ENCODE measurements at regions not wholly inside any gene's neighbourhood (a gene's known extent, or its start where the extent isn't known, plus 50 kb on each side); places are given as distances from the start of the nearest gene placed in this dataset.

DNA sequence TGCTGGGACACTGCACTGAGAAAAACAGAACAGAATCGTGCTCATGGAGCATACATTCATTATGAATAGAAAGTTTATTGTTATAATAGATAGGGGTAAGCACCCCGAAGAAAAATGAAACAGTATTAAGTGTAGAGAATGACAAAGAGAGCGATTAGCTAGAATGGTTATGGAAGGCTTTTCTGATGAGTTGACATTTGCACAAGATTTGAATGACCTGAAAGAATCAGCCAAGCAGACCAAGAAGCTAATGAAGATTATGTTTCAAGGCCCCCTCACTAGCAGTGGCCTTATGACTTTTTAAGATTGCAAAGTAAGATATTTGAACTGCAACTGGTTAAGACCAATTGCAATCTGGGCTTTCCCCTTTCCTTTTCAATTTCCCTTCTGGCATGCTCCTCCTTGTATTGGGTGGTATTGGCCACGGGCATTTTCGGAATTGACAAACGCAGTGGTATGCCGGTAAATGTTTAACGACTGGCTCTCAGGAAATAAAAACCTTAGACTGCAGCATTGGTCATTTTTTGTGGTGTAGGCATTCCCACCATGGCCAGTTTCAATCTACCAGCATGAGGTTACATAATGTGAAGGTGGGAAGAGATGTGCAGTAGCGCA is 120.0 kb upstream of the CITED2 start:
- no peak overlapping the region for H3K27ac ChIP-seq (ENCODE audit: low read depth, low read length)
- H3K4me1 ChIP-seq (ENCODE audit: control insufficient read depth, insufficient read depth, low read length): no peaks in the 10 kb centered on the region
- no peaks in the 10 kb centered on the region for H3K27me3 ChIP-seq (ENCODE audit: control insufficient read depth, insufficient read depth, low read length)
- H3K36me3 ChIP-seq (ENCODE audit: control insufficient read depth, insufficient read depth, low read length): no peaks in the 10 kb centered on the region
- no peak overlapping the region for H3K9ac ChIP-seq (ENCODE audit: low read length)
- H3K4me3 ChIP-seq (ENCODE audit: low read length): no peak overlapping the region

DNA sequence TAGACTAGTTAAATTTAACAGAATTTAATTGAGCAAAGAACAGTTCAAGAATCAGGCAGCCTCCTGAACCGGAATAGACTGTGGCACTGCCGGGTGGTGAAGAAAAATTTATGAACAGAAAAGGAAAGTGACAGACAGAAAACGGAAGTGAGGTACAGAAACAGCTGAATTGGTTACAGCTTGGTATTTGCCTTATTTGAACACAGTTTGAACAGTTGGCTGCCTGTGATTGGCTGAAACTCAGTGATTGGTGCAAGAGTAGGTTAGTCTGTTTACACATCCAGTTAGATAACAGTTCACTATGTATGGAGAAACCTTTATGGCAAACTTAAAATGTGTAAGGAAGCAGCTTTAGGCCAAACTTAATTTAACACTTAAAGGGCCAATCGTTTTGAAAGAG is 116.0 kb upstream of the CITED2 start:
- Histone ChIP-seq H3K4me3 (ENCODE audit: low read length) (no peak overlapping the region), H3K9ac (ENCODE audit: low read length) (no peak overlapping the region), H3K27ac (ENCODE audit: low read depth, low read length) (no peak overlapping the region), H3K4me1 (ENCODE audit: control insufficient read depth, insufficient read depth, low read length) (peaks cover 6% of the 10 kb centered on the region), H3K36me3 (ENCODE audit: control insufficient read depth, insufficient read depth, low read length) (no peaks in the 10 kb centered on the region), H3K27me3 (ENCODE audit: control insufficient read depth, insufficient read depth, low read length) (no peaks in the 10 kb centered on the region)

GRCh38 chr6:139486476-139486799 is 112.0 kb upstream of the CITED2 start:
- Histone ChIP-seq H3K36me3 (ENCODE audit: control insufficient read depth, insufficient read depth, low read length) (no peaks in the 10 kb centered on the region), H3K4me3 (ENCODE audit: low read length) (no peak overlapping the region), H3K27me3 (ENCODE audit: control insufficient read depth, insufficient read depth, low read length) (no peaks in the 10 kb centered on the region), H3K27ac (ENCODE audit: low read depth, low read length) (no peak overlapping the region), H3K4me1 (ENCODE audit: control insufficient read depth, insufficient read depth, low read length) (peaks cover 6% of the 10 kb centered on the region), H3K9ac (ENCODE audit: low read length) (no peak overlapping the region)

GRCh38 chr6:139485742-139486475 is 111.5 kb upstream of the CITED2 start:
- Histone ChIP-seq H3K4me1 (ENCODE audit: control insufficient read depth, insufficient read depth, low read length) (peaks cover 6% of the 10 kb centered on the region), H3K4me3 (ENCODE audit: low read length) (no peak overlapping the region), H3K9ac (ENCODE audit: low read length) (no peak overlapping the region), H3K27ac (ENCODE audit: low read depth, low read length) (no peak overlapping the region), H3K27me3 (ENCODE audit: control insufficient read depth, insufficient read depth, low read length) (no peaks in the 10 kb centered on the region), H3K36me3 (ENCODE audit: control insufficient read depth, insufficient read depth, low read length) (no peaks in the 10 kb centered on the region)

DNA sequence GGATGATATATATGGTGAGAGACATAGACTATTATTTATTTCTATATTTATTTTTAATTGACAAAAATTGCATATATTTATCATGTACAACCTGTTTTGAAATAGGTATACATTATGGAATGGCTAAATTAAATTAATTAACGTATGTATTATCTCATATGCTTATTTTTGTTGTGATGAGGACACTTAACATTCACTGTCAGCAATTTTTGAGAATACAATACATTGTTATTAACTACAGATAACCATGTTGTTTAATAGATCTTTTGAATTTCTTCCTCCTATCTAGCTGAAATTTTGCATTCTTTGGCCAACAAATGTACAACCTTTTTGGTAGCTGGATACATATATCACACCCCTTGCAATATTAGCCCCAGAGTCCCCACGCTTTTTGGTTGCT is 110.7 kb upstream of the CITED2 start:
- Histone ChIP-seq H3K27me3 (ENCODE audit: control insufficient read depth, insufficient read depth, low read length) (no peaks in the 10 kb centered on the region), H3K9ac (ENCODE audit: low read length) (no peak overlapping the region), H3K36me3 (ENCODE audit: control insufficient read depth, insufficient read depth, low read length) (no peaks in the 10 kb centered on the region), H3K4me3 (ENCODE audit: low read length) (no peak overlapping the region), H3K4me1 (ENCODE audit: control insufficient read depth, insufficient read depth, low read length) (peaks cover 6% of the 10 kb centered on the region), H3K27ac (ENCODE audit: low read depth, low read length) (no peak overlapping the region)

GRCh38 chr6:139483079-139483478 is 108.6 kb upstream of the CITED2 start:
- H3K4me3 ChIP-seq (ENCODE audit: low read length): no peak overlapping the region
- no peaks in the 10 kb centered on the region for H3K27me3 ChIP-seq (ENCODE audit: control insufficient read depth, insufficient read depth, low read length)
- H3K36me3 ChIP-seq (ENCODE audit: control insufficient read depth, insufficient read depth, low read length): no peaks in the 10 kb centered on the region
- H3K4me1 ChIP-seq (ENCODE audit: control insufficient read depth, insufficient read depth, low read length): peaks cover 6% of the 10 kb centered on the region
- no peak overlapping the region for H3K27ac ChIP-seq (ENCODE audit: low read depth, low read length)
- no peak overlapping the region for H3K9ac ChIP-seq (ENCODE audit: low read length)

- Histone ChIP-seq H3K9ac (ENCODE audit: low read length) (no peak overlapping the region), H3K4me3 (ENCODE audit: low read length) (no peak overlapping the region), H3K4me1 (ENCODE audit: control insufficient read depth, insufficient read depth, low read length) (peaks cover 6% of the 10 kb centered on the region), H3K36me3 (ENCODE audit: control insufficient read depth, insufficient read depth, low read length) (no peaks in the 10 kb centered on the region), H3K27ac (ENCODE audit: low read depth, low read length) (no peak overlapping the region), H3K27me3 (ENCODE audit: control insufficient read depth, insufficient read depth, low read length) (no peaks in the 10 kb centered on the region)
Measured at GRCh38 chr6:139482287-139482686, 107.8 kb upstream of the CITED2 start.

DNA sequence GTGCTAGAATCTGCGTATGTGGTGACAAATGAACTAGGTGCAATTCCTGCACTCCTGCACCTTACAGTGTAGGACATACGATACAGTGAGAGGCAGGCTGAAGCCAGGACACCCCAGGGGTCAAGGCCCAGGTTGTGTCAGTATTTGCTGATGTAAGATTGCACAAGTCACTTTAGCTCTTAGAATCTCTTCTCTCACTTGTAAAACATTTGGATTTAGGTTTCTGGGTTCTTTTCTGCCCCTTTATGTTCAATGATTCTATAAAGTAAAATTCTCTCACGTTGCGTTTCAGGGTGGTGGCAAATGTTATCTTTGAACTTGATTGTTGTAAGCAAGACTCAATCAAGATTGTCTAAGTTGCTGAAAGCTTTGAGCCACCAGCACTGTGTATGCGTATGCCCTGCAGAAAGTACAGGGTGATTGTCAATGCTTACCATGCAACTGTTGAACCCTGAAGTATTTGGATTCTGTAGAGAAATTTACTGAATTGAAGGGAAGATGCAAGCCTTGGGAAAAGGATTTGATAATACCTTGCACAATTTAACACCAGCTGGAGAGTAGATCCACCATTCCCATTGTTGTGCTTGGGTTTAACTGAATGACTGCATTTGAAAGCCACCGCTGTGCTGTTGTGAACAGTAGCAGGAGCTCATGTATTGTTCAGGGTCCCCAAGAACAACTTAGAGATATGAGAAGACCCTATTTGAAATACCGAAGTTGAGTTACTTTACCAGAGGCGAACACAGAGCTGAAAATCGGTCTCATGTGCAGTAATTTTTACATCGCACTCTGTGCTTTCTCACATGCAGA is 106.1 kb upstream of the CITED2 start:
- H3K9ac ChIP-seq (ENCODE audit: low read length): no peak overlapping the region
- no peak overlapping the region for H3K27ac ChIP-seq (ENCODE audit: low read depth, low read length)
- no peaks in the 10 kb centered on the region for H3K36me3 ChIP-seq (ENCODE audit: control insufficient read depth, insufficient read depth, low read length)
- H3K4me1 ChIP-seq (ENCODE audit: control insufficient read depth, insufficient read depth, low read length): no peaks in the 10 kb centered on the region
- H3K27me3 ChIP-seq (ENCODE audit: control insufficient read depth, insufficient read depth, low read length): no peaks in the 10 kb centered on the region
- H3K4me3 ChIP-seq (ENCODE audit: low read length): no peak overlapping the region

DNA sequence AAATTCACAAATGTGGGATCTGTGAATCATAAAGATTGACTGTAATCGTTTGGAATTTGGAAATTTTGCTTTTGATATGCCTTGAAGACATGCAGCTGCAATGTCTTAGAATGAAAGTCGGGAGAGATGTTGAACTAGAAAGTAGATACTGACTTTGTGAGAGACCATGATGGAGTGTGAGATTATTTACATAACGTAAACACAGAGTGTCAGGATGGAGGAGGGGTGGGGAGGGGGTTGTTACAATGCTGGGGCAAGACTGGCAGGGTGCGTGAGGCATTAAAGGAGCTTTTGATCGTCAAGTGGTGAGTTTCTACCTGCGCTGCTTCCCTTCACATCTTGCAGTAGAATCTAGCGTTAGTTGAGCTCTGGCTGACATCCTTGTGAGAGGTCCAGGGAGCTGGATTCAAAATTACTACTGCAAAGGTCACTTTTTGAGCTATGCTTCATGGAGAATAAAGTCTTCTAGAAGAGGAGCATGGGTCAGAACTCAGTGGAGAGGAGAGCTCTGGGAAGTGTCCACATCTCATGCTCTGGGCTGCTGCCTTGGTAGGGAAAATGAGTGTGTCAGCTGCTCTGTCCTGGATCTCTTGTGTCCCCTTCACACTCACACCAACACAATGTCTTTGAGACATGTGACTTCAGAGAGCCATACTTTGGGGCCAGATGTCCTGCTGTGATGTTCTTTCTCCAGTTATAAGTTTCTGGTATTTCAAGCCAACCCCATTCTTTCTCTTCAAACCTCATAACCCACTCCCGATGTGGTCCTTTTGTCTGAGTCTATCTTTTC is 105.2 kb upstream of the CITED2 start:
- Histone ChIP-seq H3K27ac (ENCODE audit: low read depth, low read length) (no peak overlapping the region), H3K9ac (ENCODE audit: low read length) (no peak overlapping the region), H3K4me3 (ENCODE audit: low read length) (no peak overlapping the region), H3K36me3 (ENCODE audit: control insufficient read depth, insufficient read depth, low read length) (no peaks in the 10 kb centered on the region), H3K4me1 (ENCODE audit: control insufficient read depth, insufficient read depth, low read length) (peaks cover 2% of the 10 kb centered on the region), H3K27me3 (ENCODE audit: control insufficient read depth, insufficient read depth, low read length) (no peaks in the 10 kb centered on the region)

GRCh38 chr6:139475646-139476045 is 101.2 kb upstream of the CITED2 start:
- Histone ChIP-seq H3K4me3 (ENCODE audit: low read length) (no peak overlapping the region), H3K36me3 (ENCODE audit: control insufficient read depth, insufficient read depth, low read length) (no peaks in the 10 kb centered on the region), H3K27me3 (ENCODE audit: control insufficient read depth, insufficient read depth, low read length) (no peaks in the 10 kb centered on the region), H3K9ac (ENCODE audit: low read length) (no peak overlapping the region), H3K4me1 (ENCODE audit: control insufficient read depth, insufficient read depth, low read length) (peaks cover 25% of the 10 kb centered on the region), H3K27ac (ENCODE audit: low read depth, low read length) (no peak overlapping the region)

GRCh38 chr6:139475241-139475640 is 100.8 kb upstream of the CITED2 start:
- Histone ChIP-seq H3K36me3 (ENCODE audit: control insufficient read depth, insufficient read depth, low read length) (no peaks in the 10 kb centered on the region), H3K4me3 (ENCODE audit: low read length) (no peak overlapping the region), H3K9ac (ENCODE audit: low read length) (no peak overlapping the region), H3K27ac (ENCODE audit: low read depth, low read length) (peak overlapping the region; percentile 42), H3K27me3 (ENCODE audit: control insufficient read depth, insufficient read depth, low read length) (no peaks in the 10 kb centered on the region), H3K4me1 (ENCODE audit: control insufficient read depth, insufficient read depth, low read length) (peaks cover 25% of the 10 kb centered on the region)

Measured in rectal smooth muscle tissue (tissue), 1 donor.